ENCODE measurements at regions not wholly inside any gene's neighbourhood (a gene's known extent, or its start where the extent isn't known, plus 50 kb on each side); places are given as distances from the start of the nearest gene placed in this dataset.
"Not testable (repeated sequence)": the region's sequence is repeated elsewhere in the genome, so short reads cannot be mapped to it uniquely, and the experiment has no call there.

DNA sequence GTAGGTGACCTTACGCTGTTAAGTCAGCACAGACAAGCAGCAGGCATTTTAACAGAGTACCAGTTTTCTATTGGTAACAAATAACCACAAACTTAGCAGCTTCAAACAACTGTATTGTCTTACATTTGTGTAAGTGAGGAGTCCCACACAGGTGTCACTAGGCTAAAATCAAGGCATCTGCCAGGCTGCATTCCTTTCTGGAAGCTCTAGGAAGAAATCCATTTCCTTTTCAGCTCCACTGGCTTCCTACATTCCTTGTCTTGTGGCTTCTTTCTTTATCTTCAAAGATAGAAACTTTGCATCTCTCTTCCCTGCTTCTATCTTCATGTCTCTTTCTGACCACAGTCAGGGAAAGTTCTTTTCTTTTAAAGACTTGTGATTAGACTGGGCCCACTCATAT is 139.9 kb downstream of the TMEM144 start:
- no TSS peak for BruUV-seq (replicated peaks)
- H3K4me3 ChIP-seq (ENCODE audit: low read depth, low read length, poor library complexity, severe bottlenecking): no peak overlapping the region
- no peaks in the 10 kb centered on the region for H3K9me2 ChIP-seq (ENCODE audit: insufficient read depth, low read length)
- H3K36me3 ChIP-seq (ENCODE audit: insufficient read depth, low read length): no peaks in the 10 kb centered on the region
- TF ChIP-seq, protein P1, sequence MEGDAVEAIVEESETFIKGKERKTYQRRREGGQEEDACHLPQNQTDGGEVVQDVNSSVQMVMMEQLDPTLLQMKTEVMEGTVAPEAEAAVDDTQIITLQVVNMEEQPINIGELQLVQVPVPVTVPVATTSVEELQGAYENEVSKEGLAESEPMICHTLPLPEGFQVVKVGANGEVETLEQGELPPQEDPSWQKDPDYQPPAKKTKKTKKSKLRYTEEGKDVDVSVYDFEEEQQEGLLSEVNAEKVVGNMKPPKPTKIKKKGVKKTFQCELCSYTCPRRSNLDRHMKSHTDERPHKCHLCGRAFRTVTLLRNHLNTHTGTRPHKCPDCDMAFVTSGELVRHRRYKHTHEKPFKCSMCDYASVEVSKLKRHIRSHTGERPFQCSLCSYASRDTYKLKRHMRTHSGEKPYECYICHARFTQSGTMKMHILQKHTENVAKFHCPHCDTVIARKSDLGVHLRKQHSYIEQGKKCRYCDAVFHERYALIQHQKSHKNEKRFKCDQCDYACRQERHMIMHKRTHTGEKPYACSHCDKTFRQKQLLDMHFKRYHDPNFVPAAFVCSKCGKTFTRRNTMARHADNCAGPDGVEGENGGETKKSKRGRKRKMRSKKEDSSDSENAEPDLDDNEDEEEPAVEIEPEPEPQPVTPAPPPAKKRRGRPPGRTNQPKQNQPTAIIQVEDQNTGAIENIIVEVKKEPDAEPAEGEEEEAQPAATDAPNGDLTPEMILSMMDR (conservative IDR thresholded peaks at IDR 0.05; ENCODE audit: low read length): no peak
- no peak overlapping the region for H3K27ac ChIP-seq (ENCODE audit: low read depth, low read length, poor library complexity, severe bottlenecking)
- H3K4me1 ChIP-seq (ENCODE audit: insufficient read depth, low read length, poor library complexity, severe bottlenecking): no peaks in the 10 kb centered on the region
- no peak for DNase-seq (ENCODE audit: low spot score)
- intact Hi-C loops (cut with micrococcal nuclease; ENCODE audit: unreplicated experiment): no loop called here
- H4K20me1 ChIP-seq (ENCODE audit: insufficient read depth, low read length): no peaks in the 10 kb centered on the region
- H3K4me2 ChIP-seq (ENCODE audit: low read length): no peak overlapping the region
- ChIA-PET POLR2A (interaction anchor here (0.6 kb wide), 1 partner anchor 1378 kb away, joined by 3 read pairs; no protein-coding TSS in a partner anchor), CTCF (ENCODE audit: unreplicated experiment) (no interaction called here)
- no peaks in the 10 kb centered on the region for H3K9me3 ChIP-seq (ENCODE audit: low read length)
- no peaks in the 10 kb centered on the region for H3K79me2 ChIP-seq (ENCODE audit: insufficient read depth, low read depth, low read length)
- no peak overlapping the region for H2AFZ ChIP-seq (ENCODE audit: low read length)

DNA sequence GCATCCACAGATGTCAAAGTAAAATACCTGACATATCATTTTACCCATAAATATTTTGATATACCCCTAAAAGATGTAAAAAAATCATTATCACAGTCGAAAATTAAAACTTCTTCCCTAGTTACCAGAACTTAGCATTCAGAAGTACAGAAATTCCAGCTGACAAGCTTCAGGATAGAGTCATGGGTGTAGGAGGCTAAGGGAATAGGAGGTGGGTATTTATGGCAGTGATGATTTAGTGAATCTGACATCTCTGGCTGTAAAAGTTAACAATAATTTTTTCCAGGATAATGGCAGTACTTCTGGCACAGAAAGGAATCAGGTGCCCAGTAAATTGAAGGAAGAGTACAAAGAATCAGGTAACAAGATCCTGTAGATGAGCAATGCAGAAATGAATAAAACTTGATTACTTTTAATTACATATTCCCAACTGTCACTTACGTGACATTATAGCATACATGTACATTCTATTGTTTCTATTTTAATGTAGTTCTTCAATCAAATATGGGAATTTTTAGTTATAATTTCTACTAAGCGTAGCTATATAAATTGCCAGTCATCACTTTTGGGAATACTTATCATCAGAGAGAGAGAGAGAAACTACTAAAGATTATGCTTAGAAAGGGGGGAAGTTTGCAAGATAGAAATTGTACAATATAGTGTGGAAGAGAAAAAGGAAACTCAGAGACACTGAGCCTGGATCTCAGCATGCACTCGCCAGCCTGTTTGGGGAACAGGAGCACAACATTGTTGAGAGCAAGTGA is 143.4 kb downstream of the TMEM144 start:
- H3K4me3 ChIP-seq (ENCODE audit: low read depth, low read length, poor library complexity, severe bottlenecking): no peak overlapping the region
- H4K20me1 ChIP-seq (ENCODE audit: insufficient read depth, low read length): no peaks in the 10 kb centered on the region
- H3K9me3 ChIP-seq (ENCODE audit: low read length): no peaks in the 10 kb centered on the region
- TF ChIP-seq, protein P1 (conservative IDR thresholded peaks at IDR 0.05; ENCODE audit: low read length): no peak
- no peak for TF ChIP-seq EZH2phosphoT487 (IDR thresholded peaks at IDR 0.05; ENCODE audit: borderline replicate concordance, low read depth, low read length)
- H3K4me2 ChIP-seq (ENCODE audit: low read length): no peak overlapping the region
- ChIA-PET CTCF (ENCODE audit: unreplicated experiment) (no interaction called here), POLR2A (interaction anchor here (0.6 kb wide), 1 partner anchor 16 kb away, joined by 3 read pairs; no protein-coding TSS in a partner anchor)
- DNase-seq (ENCODE audit: low spot score): no peak
- no peaks in the 10 kb centered on the region for H3K79me2 ChIP-seq (ENCODE audit: insufficient read depth, low read depth, low read length)
- intact Hi-C loops (cut with micrococcal nuclease; ENCODE audit: unreplicated experiment): no loop called here
- H3K27ac ChIP-seq (ENCODE audit: low read depth, low read length, poor library complexity, severe bottlenecking): no peak overlapping the region
- no peak overlapping the region for H2AFZ ChIP-seq (ENCODE audit: low read length)
- H3K9me2 ChIP-seq (ENCODE audit: insufficient read depth, low read length): no peaks in the 10 kb centered on the region
- no peaks in the 10 kb centered on the region for H3K4me1 ChIP-seq (ENCODE audit: insufficient read depth, low read length, poor library complexity, severe bottlenecking)
- no TSS peak for BruUV-seq (replicated peaks)
- no peaks in the 10 kb centered on the region for H3K36me3 ChIP-seq (ENCODE audit: insufficient read depth, low read length)

DNA sequence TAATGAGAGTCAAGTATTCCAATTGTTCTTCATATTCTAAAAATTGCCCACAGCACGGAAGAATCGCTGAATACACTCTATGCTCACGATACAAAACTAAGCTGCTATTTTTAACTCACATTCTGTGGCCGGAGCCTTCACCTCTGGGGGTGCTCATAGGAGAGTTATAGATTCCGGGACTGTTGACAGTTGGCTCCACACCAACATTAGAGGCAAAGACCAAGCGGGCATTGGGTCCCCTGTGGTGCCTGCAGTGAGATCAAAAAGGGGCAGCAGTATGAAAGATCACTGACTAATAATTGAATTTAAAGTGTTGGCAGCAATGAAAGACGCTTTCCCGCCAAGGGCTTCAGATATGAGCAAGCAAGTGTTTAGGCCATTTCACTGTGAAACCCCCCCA is 146.0 kb downstream of the TMEM144 start:
- no peaks in the 10 kb centered on the region for H4K20me1 ChIP-seq (ENCODE audit: insufficient read depth, low read length)
- no peak overlapping the region for H3K4me3 ChIP-seq (ENCODE audit: low read depth, low read length, poor library complexity, severe bottlenecking)
- no peak overlapping the region for H3K4me2 ChIP-seq (ENCODE audit: low read length)
- no peak for DNase-seq (ENCODE audit: low spot score)
- no peaks in the 10 kb centered on the region for H3K79me2 ChIP-seq (ENCODE audit: insufficient read depth, low read depth, low read length)
- ChIA-PET POLR2A (interaction anchor here (1.3 kb wide), 1 partner anchor 24 kb away, joined by 3 read pairs; no protein-coding TSS in a partner anchor), CTCF (ENCODE audit: unreplicated experiment) (no interaction called here)
- no peak overlapping the region for H2AFZ ChIP-seq (ENCODE audit: low read length)
- TF ChIP-seq, protein P1 (conservative IDR thresholded peaks at IDR 0.05; ENCODE audit: low read length): no peak
- no peak for TF ChIP-seq EZH2phosphoT487 (IDR thresholded peaks at IDR 0.05; ENCODE audit: borderline replicate concordance, low read depth, low read length)
- no peaks in the 10 kb centered on the region for H3K9me2 ChIP-seq (ENCODE audit: insufficient read depth, low read length)
- H3K4me1 ChIP-seq (ENCODE audit: insufficient read depth, low read length, poor library complexity, severe bottlenecking): no peaks in the 10 kb centered on the region
- H3K36me3 ChIP-seq (ENCODE audit: insufficient read depth, low read length): no peaks in the 10 kb centered on the region
- intact Hi-C loops (cut with micrococcal nuclease; ENCODE audit: unreplicated experiment): no loop called here
- BruUV-seq (replicated peaks): no TSS peak
- H3K9me3 ChIP-seq (ENCODE audit: low read length): no peaks in the 10 kb centered on the region
- no peak overlapping the region for H3K27ac ChIP-seq (ENCODE audit: low read depth, low read length, poor library complexity, severe bottlenecking)

DNA sequence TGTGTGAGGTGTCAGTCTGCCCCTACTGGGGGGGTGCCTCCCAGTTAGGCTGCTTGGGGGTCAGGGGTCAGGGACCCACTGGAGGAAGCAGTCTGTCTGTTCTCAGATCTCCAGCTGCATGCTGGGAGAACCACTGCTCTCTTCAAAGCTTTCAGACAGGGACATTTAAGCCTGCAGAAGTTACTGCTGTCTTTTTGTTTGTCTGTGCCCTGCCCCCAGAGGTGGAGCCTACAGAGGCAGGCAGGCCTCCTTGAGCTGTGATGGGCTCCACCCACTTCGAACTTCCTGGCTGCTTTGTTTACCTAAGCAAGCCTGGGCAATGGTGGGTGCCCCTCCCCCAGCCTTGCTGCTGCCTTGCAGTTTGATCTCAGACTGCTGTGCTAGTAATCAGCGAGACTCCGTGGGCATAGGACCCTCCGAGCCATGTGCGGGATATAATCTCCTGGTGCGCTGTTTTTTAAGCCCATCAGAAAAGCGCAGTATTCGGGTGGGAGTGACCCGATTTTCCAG is 153.7 kb upstream of the RXFP1 start:
- H4K20me1 ChIP-seq (ENCODE audit: insufficient read depth, low read length); H3K36me3 ChIP-seq (ENCODE audit: insufficient read depth, low read length); H3K4me2 ChIP-seq (ENCODE audit: low read length); H3K4me1 ChIP-seq (ENCODE audit: insufficient read depth, low read length, poor library complexity, severe bottlenecking); H3K9me2 ChIP-seq (ENCODE audit: insufficient read depth, low read length); intact Hi-C loops (cut with micrococcal nuclease; ENCODE audit: unreplicated experiment); CTCF ChIA-PET (ENCODE audit: unreplicated experiment); H3K4me3 ChIP-seq (ENCODE audit: low read depth, low read length, poor library complexity, severe bottlenecking); BruUV-seq (replicated peaks); H3K79me2 ChIP-seq (ENCODE audit: insufficient read depth, low read depth, low read length); H3K27ac ChIP-seq (ENCODE audit: low read depth, low read length, poor library complexity, severe bottlenecking); DNase-seq (ENCODE audit: low spot score); H3K9me3 ChIP-seq (ENCODE audit: low read length); H2AFZ ChIP-seq (ENCODE audit: low read length): not testable (repeated sequence)
- POLR2A ChIA-PET: interaction anchor here (1.0 kb wide), 1 partner anchor 10 kb away, joined by 3 read pairs; no protein-coding TSS in a partner anchor
